Common myeloid progenitor, CD34-positive (primary cell): ENCODE measurements at regions not wholly inside any gene's neighbourhood (a gene's known extent, or its start where the extent isn't known, plus 50 kb on each side); places are given as distances from the start of the nearest gene placed in this dataset.

ENCODE experiments used
- CTCF ChIA-PET: fragments of 350-600 bp; sonication (Branson Sonifier 250); formaldehyde crosslinking; loops from one replicate; lab custom pipeline; 2021; ENCODE audit warnings: antibody characterized with exemption; lab: Charles Lee
- POLR2A ChIA-PET: fragments of 350-600 bp; sonication (Branson Sonifier 250); formaldehyde crosslinking; loops from one replicate; lab custom pipeline; 2021; ENCODE audit warnings: antibody characterized with exemption; lab: Charles Lee
- DNase-seq, 3 donors: peaks; one replicate each; pipeline versions ENCODE4 v3.0.0 to v3.0.0-alpha.2; 2013
- H3K27ac ChIP-seq, 2 experiments: 1 replicate in 1 of 2; 2 replicates in 1 of 2; pipeline ENCODE4 v1.7.0; 2013; ENCODE audit warnings: inconsistent platforms in 2 of 2, low read length in 2 of 2, mild to moderate bottlenecking in 2 of 2, low read depth in 1 of 2, moderate library complexity in 1 of 2; ENCODE audit not compliant: severe bottlenecking in 2 of 2, insufficient read depth in 1 of 2, poor library complexity in 1 of 2
- H3K27me3 ChIP-seq, 5 experiments: replicated peaks in 2 of 5; 1 replicate in 3 of 5; 2 replicates in 2 of 5; pipeline versions ENCODE4 v1.6.1 to v1.7.0; 2013; ENCODE audit warnings: low read length in 4 of 5, mild to moderate bottlenecking in 2 of 5, moderate library complexity in 2 of 5, inconsistent platforms in 1 of 5; ENCODE audit not compliant: insufficient read depth in 5 of 5, control insufficient read depth in 4 of 5
- H3K36me3 ChIP-seq, 4 experiments: 1 replicate in 2 of 4; 2 replicates in 2 of 4; pipeline versions ENCODE4 v1.6.1 to v1.7.0; 2013; ENCODE audit warnings: low read length in 3 of 4, control low read depth in 1 of 4, mild to moderate bottlenecking in 1 of 4; ENCODE audit not compliant: control insufficient read depth in 4 of 4, insufficient read depth in 4 of 4
- H3K4me1 ChIP-seq, 4 experiments: 1 replicate in 3 of 4; 2 replicates in 1 of 4; pipeline versions ENCODE4 v1.6.1 to v1.7.1; 2013; ENCODE audit warnings: low read length in 3 of 4, mild to moderate bottlenecking in 3 of 4, control low read depth in 1 of 4, inconsistent platforms in 1 of 4, moderate library complexity in 1 of 4; ENCODE audit not compliant: control insufficient read depth in 4 of 4, insufficient read depth in 4 of 4; ENCODE audit errors: control extremely low read depth in 1 of 4
- H3K4me3 ChIP-seq, 7 experiments: 1 replicate in 4 of 7; 2 replicates in 3 of 7; pipeline versions ENCODE4 v1.5.1 to v1.7.0; 2013; ENCODE audit warnings: mild to moderate bottlenecking in 7 of 7, low read length in 6 of 7, moderate library complexity in 6 of 7, inconsistent platforms in 2 of 7, low read depth in 2 of 7, control low read depth in 1 of 7; ENCODE audit not compliant: insufficient read depth in 4 of 7, control insufficient read depth in 1 of 7; ENCODE audit errors: extremely low read depth in 1 of 7
- H3K9me3 ChIP-seq, 5 experiments: 1 replicate in 4 of 5; 2 replicates in 1 of 5; pipeline versions ENCODE4 v1.6.1 to v1.7.1; 2013; ENCODE audit warnings: low read length in 4 of 5, mild to moderate bottlenecking in 2 of 5, inconsistent platforms in 1 of 5, low read depth in 1 of 5, moderate library complexity in 1 of 5; ENCODE audit not compliant: control insufficient read depth in 4 of 5, insufficient read depth in 2 of 5; ENCODE audit errors: control extremely low read depth in 1 of 5
- WGBS: methylation state at CpG from one replicate; pipeline ENCODE4 v1.1.5; 2013; ENCODE audit not compliant: insufficient coverage; 5-methylcytosine and 5-hydroxymethylcytosine counted together

GRCh38 chr13:83950293-83950692 lies 68.0 kb upstream of the SLITRK1 start:
- Histone ChIP-seq H3K36me3 (no peaks in the 10 kb centered on the region), H3K9me3 (no peaks in the 10 kb centered on the region), H3K27me3 (no peaks in the 10 kb centered on the region), H3K4me3 (no peak overlapping the region), H3K27ac (no peak overlapping the region), H3K4me1 (no peaks in the 10 kb centered on the region)
- WGBS: no CpG with 5 or more reads among the region's 1 CpG
- ChIA-PET CTCF (no interaction called here), POLR2A (no interaction called here)
- peak in 1 of 3 donors; percentile 2 for DNase-seq

DNA sequence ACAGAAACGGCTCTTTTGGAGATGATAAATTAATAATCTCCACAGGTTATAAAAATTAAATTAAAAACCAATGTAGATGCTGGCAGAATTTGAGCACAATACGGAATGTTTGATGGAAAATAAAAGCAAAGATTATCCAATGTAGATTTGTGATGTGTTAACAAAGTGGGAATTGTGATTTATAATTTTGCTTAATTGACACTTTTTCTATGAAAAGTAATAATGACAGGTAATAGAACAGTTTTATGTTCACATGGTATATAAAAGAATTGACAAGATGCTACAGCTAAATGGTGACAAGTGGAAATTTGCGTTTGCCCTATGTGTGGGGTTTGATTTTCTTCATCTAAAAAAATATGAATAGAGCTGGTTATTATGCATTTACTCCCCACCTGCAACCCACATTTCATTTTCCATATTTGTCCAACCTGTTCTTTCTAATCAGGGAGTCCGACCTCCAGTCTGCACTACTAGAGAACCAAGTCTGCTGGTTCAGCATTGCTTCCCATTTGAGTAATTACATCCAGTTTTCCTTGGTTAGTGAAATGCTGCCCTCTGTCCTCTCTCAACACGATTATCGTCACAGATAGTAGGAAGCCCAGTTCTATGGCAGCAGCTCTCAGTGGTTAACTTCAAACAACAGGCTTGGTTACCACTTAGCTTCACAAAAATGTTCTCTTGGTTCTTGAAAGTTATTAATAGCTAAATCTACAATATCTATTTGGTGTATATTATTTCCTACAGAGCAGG lies 61.4 kb upstream of the SLITRK1 start:
- Histone ChIP-seq H3K9me3 (no peaks in the 10 kb centered on the region), H3K4me3 (no peak overlapping the region), H3K4me1 (no peaks in the 10 kb centered on the region), H3K27me3 (no peaks in the 10 kb centered on the region), H3K27ac (no peak overlapping the region), H3K36me3 (no peaks in the 10 kb centered on the region)
- 87% methylated on average over 2 of the region's 6 CpGs for WGBS
- DNase-seq: no peak
- POLR2A ChIA-PET: no interaction called here
- CTCF ChIA-PET: no interaction called here

GRCh38 chr13:83941701-83942335 lies 59.5 kb upstream of the SLITRK1 start:
- Histone ChIP-seq H3K4me3 (no peak overlapping the region), H3K4me1 (no peaks in the 10 kb centered on the region), H3K36me3 (no peaks in the 10 kb centered on the region), H3K9me3 (no peaks in the 10 kb centered on the region), H3K27me3 (no peaks in the 10 kb centered on the region), H3K27ac (no peak overlapping the region)
- 100% methylated on average over 4 of the region's 4 CpGs for WGBS
- ChIA-PET POLR2A (no interaction called here), CTCF (no interaction called here)
- DNase-seq: no peak

- ChIA-PET POLR2A (no interaction called here), CTCF (no interaction called here)
- no peaks in the 10 kb centered on the region for H3K27me3 ChIP-seq
- H3K27ac ChIP-seq: no peak overlapping the region
- no peak overlapping the region for H3K4me3 ChIP-seq
- no peaks in the 10 kb centered on the region for H3K4me1 ChIP-seq
- H3K36me3 ChIP-seq: no peaks in the 10 kb centered on the region
- no peaks in the 10 kb centered on the region for H3K9me3 ChIP-seq
- no CpG with 5 or more reads among the region's 1 CpG for WGBS
- no peak for DNase-seq
Measured at GRCh38 chr13:83940742-83941141, 58.5 kb upstream of the SLITRK1 start.

GRCh38 chr13:83937579-83937978 lies 55.3 kb upstream of the SLITRK1 start:
- DNase-seq: no peak
- Histone ChIP-seq H3K9me3 (no peaks in the 10 kb centered on the region), H3K27me3 (no peaks in the 10 kb centered on the region), H3K27ac (no peak overlapping the region), H3K4me1 (no peaks in the 10 kb centered on the region), H3K4me3 (no peak overlapping the region), H3K36me3 (no peaks in the 10 kb centered on the region)
- WGBS: no CpG with 5 or more reads among the region's 1 CpG
- ChIA-PET POLR2A (no interaction called here), CTCF (no interaction called here)

DNA sequence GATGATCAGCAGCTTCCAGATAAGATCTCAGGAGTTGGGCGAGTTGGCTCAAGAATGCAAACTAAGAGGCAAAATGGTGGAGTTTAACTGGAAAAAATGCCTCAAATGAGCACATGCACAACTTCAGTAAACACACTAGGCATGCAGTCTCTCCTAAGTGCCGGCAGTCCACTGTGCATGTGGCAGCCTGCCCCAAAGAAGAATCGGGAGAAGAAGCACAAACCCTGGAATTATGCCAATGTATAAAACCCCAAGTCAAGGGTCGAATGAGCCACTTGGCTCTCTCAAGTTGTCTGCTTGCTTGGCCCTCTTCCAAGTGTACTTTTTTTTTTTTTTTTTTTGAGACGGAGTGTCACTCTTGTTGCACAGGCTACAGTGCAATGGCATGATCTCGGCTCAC lies 53.3 kb upstream of the SLITRK1 start:
- no peak overlapping the region for H3K4me3 ChIP-seq
- DNase-seq: no peak
- H3K4me1 ChIP-seq: no peaks in the 10 kb centered on the region
- CTCF ChIA-PET: no interaction called here
- H3K27ac ChIP-seq: no peak overlapping the region
- POLR2A ChIA-PET: no interaction called here
- 94% methylated on average over 4 of the region's 6 CpGs for WGBS
- no peaks in the 10 kb centered on the region for H3K36me3 ChIP-seq
- no peaks in the 10 kb centered on the region for H3K9me3 ChIP-seq
- H3K27me3 ChIP-seq: no peaks in the 10 kb centered on the region
